Esophagus muscularis mucosa (tissue), 4 donors: ENCODE measurements at regions not wholly inside any gene's neighbourhood (a gene's known extent, or its start where the extent isn't known, plus 50 kb on each side); places are given as distances from the start of the nearest gene placed in this dataset.

Experiments used
- DNase-seq: peaks from one replicate; pipeline ENCODE4 v3.0.0-alpha.2; 2017; ENCODE audit errors: extremely low spot score
- H3K27ac ChIP-seq, 4 donors: fragments of 200-600 bp; sonication (generic); replicated peaks in 1 of 4; 1 replicate in 3 of 4; 2 replicates in 1 of 4; pipeline ENCODE4 v1.5.1; 2016 to 2019; ENCODE audit warnings: mild to moderate bottlenecking in 1 of 4
- H3K27me3 ChIP-seq, 4 donors: fragments of 200-600 bp; sonication (generic); one replicate each; pipeline versions ENCODE4 v1.5.1 to v1.6.0; 2016 to 2019
- H3K36me3 ChIP-seq, 4 donors: fragments of 200-600 bp; sonication (generic); one replicate each; pipeline ENCODE4 v1.5.1; 2016 to 2019
- H3K4me1 ChIP-seq, 4 donors: fragments of 200-600 bp; sonication (generic); one replicate each; pipeline ENCODE4 v1.5.1; 2016 to 2019
- H3K4me3 ChIP-seq, 4 donors: fragments of 200-600 bp; sonication (generic); 1 replicate in 2 of 4; 2 replicates in 2 of 4; pipeline ENCODE4 v1.5.1; 2016 to 2019; ENCODE audit warnings: mild to moderate bottlenecking in 4 of 4, moderate library complexity in 1 of 4
- H3K9me3 ChIP-seq, 4 donors: fragments of 200-600 bp; sonication (generic); 1 replicate in 3 of 4; 2 replicates in 1 of 4; pipeline ENCODE4 v1.5.1; 2016 to 2019
- EP300 ChIP-seq: sonication (generic); formaldehyde crosslinking; IDR thresholded peaks from one replicate; pipeline ENCODE4 v1.6.1; 2017; ENCODE audit warnings: antibody characterized with exemption
- POLR2A ChIP-seq: fragments of 450-650 bp; IDR thresholded peaks from one replicate; pipeline ENCODE4 v1.6.1; 2017; ENCODE audit warnings: antibody characterized with exemption, moderate library complexity, mild to moderate bottlenecking, low read depth
- POLR2AphosphoS5 ChIP-seq, 2 donors: sonication (generic); formaldehyde crosslinking; IDR thresholded peaks; one replicate each; pipeline ENCODE4 v1.6.1; 2017; ENCODE audit warnings: antibody characterized with exemption in 2 of 2
- WGBS: methylation state at CpG from one replicate; pipeline ENCODE4 v1.1.5; 2018; 5-methylcytosine and 5-hydroxymethylcytosine counted together
- intact Hi-C: fragments of 100-400 bp; cut with DNase I; formaldehyde crosslinking; loops from one replicate; pipeline ENCODE4 v1.15.1; 2023
- TF ChIP-seq, protein P1 (sequence below), 3 experiments: fragments of 200-600 bp in 2 of 3; fragments of 450-650 bp in 1 of 3; sonication (generic) in 2 of 3; IDR thresholded peaks; one replicate each; pipeline ENCODE4 v1.5.1; 2017 to 2019; ENCODE audit warnings: antibody characterized with exemption in 3 of 3, mild to moderate bottlenecking in 2 of 3, moderate library complexity in 1 of 3

DNA sequence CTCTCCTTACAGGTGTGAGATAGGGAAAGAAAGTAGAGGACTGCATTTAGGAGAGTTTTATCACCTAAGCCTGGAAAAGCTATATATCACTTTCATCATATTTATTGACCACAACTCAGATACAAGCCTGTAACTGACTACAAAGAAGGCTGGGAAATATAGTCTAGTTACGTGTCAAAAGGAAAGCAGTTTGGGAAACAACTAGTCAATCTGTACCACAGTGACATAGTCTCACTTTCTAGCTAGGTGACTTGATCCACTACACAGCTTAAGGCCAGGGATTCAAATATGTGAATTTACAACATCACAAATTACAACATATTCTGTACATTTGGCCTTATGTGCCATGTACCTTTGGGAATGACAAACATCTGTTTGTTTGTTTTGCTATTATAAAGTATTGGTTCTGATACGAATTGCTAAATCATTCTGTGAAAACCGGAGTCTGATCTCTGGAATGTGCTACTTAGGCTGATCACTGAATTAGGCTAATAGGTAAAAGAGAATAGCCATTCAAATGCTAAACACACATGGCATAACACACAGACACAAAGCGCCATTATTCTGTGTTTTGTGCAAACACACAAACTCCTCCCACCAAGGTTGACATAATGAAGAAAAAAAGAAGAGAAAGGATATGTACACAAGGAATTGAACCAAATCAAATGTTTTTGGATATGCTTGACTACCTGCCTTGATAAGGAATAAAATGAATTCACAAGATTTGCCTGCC is 279.8 kb downstream of the DUSP6 start:
- TF ChIP-seq POLR2A: no peak
- TF ChIP-seq, protein P1, sequence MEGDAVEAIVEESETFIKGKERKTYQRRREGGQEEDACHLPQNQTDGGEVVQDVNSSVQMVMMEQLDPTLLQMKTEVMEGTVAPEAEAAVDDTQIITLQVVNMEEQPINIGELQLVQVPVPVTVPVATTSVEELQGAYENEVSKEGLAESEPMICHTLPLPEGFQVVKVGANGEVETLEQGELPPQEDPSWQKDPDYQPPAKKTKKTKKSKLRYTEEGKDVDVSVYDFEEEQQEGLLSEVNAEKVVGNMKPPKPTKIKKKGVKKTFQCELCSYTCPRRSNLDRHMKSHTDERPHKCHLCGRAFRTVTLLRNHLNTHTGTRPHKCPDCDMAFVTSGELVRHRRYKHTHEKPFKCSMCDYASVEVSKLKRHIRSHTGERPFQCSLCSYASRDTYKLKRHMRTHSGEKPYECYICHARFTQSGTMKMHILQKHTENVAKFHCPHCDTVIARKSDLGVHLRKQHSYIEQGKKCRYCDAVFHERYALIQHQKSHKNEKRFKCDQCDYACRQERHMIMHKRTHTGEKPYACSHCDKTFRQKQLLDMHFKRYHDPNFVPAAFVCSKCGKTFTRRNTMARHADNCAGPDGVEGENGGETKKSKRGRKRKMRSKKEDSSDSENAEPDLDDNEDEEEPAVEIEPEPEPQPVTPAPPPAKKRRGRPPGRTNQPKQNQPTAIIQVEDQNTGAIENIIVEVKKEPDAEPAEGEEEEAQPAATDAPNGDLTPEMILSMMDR (IDR thresholded peaks at IDR 0.05): no peak
- TF ChIP-seq POLR2AphosphoS5 (IDR thresholded peaks at IDR 0.05): no peak
- TF ChIP-seq EP300: no peak
- intact Hi-C loops: no loop called here
- 97% methylated on average over 4 of the region's 4 CpGs for WGBS

DNA sequence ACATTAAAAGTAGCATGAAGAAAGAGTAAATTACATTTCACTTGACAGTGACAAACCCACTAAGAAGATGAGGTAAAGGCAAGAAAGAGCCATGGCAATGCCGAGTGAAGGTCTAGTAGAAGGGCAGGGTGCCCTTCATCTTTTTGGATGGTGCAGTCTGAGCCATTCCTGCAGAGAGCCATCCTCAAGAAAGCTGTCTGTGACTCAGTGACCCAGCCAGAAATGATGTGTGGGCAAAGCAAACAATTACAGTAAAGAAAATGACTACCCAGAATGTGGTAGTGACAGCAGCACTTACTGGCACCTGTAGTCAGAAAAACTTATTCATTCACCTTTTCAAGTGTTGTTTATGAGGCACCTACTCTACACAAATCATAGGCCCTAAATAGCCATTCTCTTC is 281.7 kb downstream of the DUSP6 start:
- TF ChIP-seq POLR2AphosphoS5 (IDR thresholded peaks at IDR 0.05) (no peak), POLR2A (no peak), EP300 (no peak)
- TF ChIP-seq, protein P1 (IDR thresholded peaks at IDR 0.05): no peak

More for the DNA sequence above, 279.8 kb downstream of the DUSP6 start:
- H3K9me3 ChIP-seq: no peaks in the 10 kb centered on the region
- H3K4me3 ChIP-seq: no peak overlapping the region
- DNase-seq: no peak
- no peaks in the 10 kb centered on the region for H3K27me3 ChIP-seq
- no peaks in the 10 kb centered on the region for H3K36me3 ChIP-seq
- H3K4me1 ChIP-seq: no peaks in the 10 kb centered on the region
- no peak overlapping the region for H3K27ac ChIP-seq

DNA sequence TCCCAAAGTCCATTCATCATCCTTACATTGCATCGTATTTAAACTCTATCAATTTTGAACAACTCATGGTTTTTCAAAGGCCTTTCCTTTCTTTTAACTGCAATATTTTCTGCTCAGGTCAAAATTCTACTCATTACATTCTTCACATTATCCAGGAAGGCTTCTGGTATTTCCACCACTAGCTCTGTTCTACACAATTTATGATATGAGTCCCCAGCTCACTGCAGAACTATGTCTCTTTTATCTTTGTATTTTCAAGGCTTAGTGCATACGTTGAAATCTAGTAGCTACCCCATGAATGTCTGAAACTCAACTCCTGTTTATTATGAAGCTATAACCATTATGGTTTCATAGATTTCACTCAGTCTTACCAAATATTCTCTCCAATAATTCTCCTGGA is 282.9 kb downstream of the DUSP6 start:
- Histone ChIP-seq H3K27me3 (no peaks in the 10 kb centered on the region), H3K4me1 (no peaks in the 10 kb centered on the region), H3K4me3 (no peak overlapping the region), H3K9me3 (no peaks in the 10 kb centered on the region), H3K27ac (no peak overlapping the region), H3K36me3 (no peaks in the 10 kb centered on the region)
- 93% methylated on average over 2 of the region's 2 CpGs for WGBS
- no peak for DNase-seq
- intact Hi-C loops: no loop called here
- TF ChIP-seq POLR2A (no peak), EP300 (no peak), POLR2AphosphoS5 (IDR thresholded peaks at IDR 0.05) (no peak)
- TF ChIP-seq, protein P1 (IDR thresholded peaks at IDR 0.05): no peak

More for the DNA sequence above, 281.7 kb downstream of the DUSP6 start:
- no peaks in the 10 kb centered on the region for H3K9me3 ChIP-seq
- no peaks in the 10 kb centered on the region for H3K36me3 ChIP-seq
- 92% methylated on average over 1 of the region's 1 CpG for WGBS
- H3K27ac ChIP-seq: no peak overlapping the region
- intact Hi-C loops: no loop called here
- H3K4me3 ChIP-seq: no peak overlapping the region
- DNase-seq: no peak
- no peaks in the 10 kb centered on the region for H3K4me1 ChIP-seq
- H3K27me3 ChIP-seq: no peaks in the 10 kb centered on the region

DNA sequence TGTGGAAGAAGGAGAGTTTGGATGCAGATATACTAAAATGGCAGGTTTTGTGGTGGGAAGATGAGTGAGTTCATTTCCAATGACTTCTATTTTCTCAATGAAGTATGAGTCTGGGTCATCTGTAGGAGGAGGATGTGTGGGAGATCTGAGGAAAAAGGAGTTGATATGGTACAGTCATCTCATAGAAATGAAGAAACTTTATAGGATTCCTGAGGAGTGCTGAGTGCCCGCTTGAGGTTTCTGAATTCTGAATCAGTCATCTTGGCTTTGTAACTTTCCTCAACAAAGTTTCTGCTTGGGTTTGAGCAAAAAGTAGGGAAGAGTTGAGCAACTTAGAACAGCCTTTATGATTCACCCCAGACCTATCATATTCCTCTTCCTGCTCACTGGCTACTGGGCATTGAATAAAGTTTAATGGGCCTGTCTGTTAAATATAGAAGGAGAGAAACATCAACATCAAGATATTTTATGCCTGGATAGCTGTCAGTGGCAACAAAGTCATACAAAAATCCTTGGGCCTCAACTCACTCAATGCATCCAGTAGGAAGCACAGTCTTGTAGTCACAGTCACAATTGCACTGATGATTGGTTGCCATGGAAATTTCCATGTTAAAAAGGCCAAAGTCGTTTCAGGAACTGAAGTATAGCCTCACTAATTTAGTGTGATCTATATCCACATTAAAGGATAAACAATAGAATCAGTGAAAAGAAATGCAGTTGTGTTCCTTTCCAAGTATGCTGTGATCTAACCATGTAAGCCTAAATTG is 284.7 kb downstream of the DUSP6 start:
- no peak for TF ChIP-seq POLR2A
- no peak for TF ChIP-seq POLR2AphosphoS5 (IDR thresholded peaks at IDR 0.05)
- TF ChIP-seq, protein P1 (IDR thresholded peaks at IDR 0.05): no peak
- no peak for TF ChIP-seq EP300
- 54% methylated on average over 2 of the region's 2 CpGs for WGBS
- Histone ChIP-seq H3K27ac (no peak overlapping the region), H3K4me1 (no peaks in the 10 kb centered on the region), H3K36me3 (no peaks in the 10 kb centered on the region), H3K9me3 (no peaks in the 10 kb centered on the region), H3K4me3 (no peak overlapping the region), H3K27me3 (no peaks in the 10 kb centered on the region)
- DNase-seq: peak; percentile 31
- intact Hi-C loops: no loop called here
